T-cell (primary cell): ENCODE measurements at regions not wholly inside any gene's neighbourhood (a gene's known extent, or its start where the extent isn't known, plus 50 kb on each side); places are given as distances from the start of the nearest gene placed in this dataset.

Experiments
- ATAC-seq, 4 experiments: fragments of 200-7000 bp in 3 of 4; fragments of 150-1000 bp in 1 of 4; cut with Tn5 transposase; replicated peaks in 1 of 4; 1 replicate in 3 of 4; 2 replicates in 1 of 4; pipeline ENCODE4 v1.10.0; 2021; ENCODE audit warnings: moderate library complexity in 3 of 4, mild to moderate bottlenecking in 2 of 4, moderate number of reproducible peaks in 1 of 4
- CTCF ChIA-PET, 2 donors: fragments of 300-600 bp; sonication (Branson Sonifier 250); formaldehyde crosslinking; loops; one replicate each; lab custom pipeline; 2022; ENCODE audit warnings: antibody characterized with exemption in 2 of 2; lab: Charles Lee
- POLR2A ChIA-PET, 2 donors: fragments of 300-600 bp; sonication (Branson Sonifier 250); formaldehyde crosslinking; loops; one replicate each; lab custom pipeline; 2022; ENCODE audit warnings: antibody characterized with exemption in 2 of 2; lab: Charles Lee
- DNase-seq, 35 experiments: peaks; one replicate each; pipeline versions ENCODE4 v3.0.0 to v3.0.0-alpha.2; 2013 to 2023
- H3K27ac ChIP-seq: one replicate; pipeline ENCODE4 v1.5.1; 2013; ENCODE audit warnings: low read length
- H3K27me3 ChIP-seq, 2 experiments: replicated peaks in 1 of 2; 1 replicate in 1 of 2; 2 replicates in 1 of 2; pipeline versions ENCODE4 v1.6.1 to v1.7.0; 2013; ENCODE audit warnings: low read length in 1 of 2, mixed read lengths in 1 of 2; ENCODE audit not compliant: control insufficient read depth in 2 of 2, insufficient read depth in 2 of 2; ENCODE audit errors: extremely low read depth in 1 of 2
- H3K36me3 ChIP-seq, 2 donors: 1 replicate in 1 of 2; 2 replicates in 1 of 2; pipeline versions ENCODE4 v1.6.1 to v1.7.0; 2013; ENCODE audit warnings: low read length in 1 of 2; ENCODE audit not compliant: control insufficient read depth in 2 of 2, insufficient read depth in 1 of 2; ENCODE audit errors: extremely low read depth in 1 of 2
- H3K4me1 ChIP-seq, 2 experiments: 1 replicate in 1 of 2; 2 replicates in 1 of 2; pipeline versions ENCODE4 v1.6.1 to v1.7.0; 2013; ENCODE audit warnings: low read length in 2 of 2, mixed read lengths in 1 of 2; ENCODE audit not compliant: insufficient read depth in 2 of 2, control insufficient read depth in 1 of 2; ENCODE audit errors: extremely low read depth in 1 of 2
- H3K4me3 ChIP-seq, 2 donors: 1 replicate in 1 of 2; 2 replicates in 1 of 2; pipeline versions ENCODE4 v1.5.1 to v1.7.0; 2013; ENCODE audit warnings: mild to moderate bottlenecking in 2 of 2, low read length in 1 of 2, moderate library complexity in 1 of 2; ENCODE audit not compliant: control insufficient read depth in 1 of 2; ENCODE audit errors: extremely low read depth in 1 of 2
- H3K9me3 ChIP-seq: 2 replicates; pipeline ENCODE4 v1.7.0; 2013
- H3K27ac Mint-ChIP-seq, 2 donors: one replicate each; pipeline ENCODE4 v1.8.0; 2020 to 2021; ENCODE audit warnings: mild to moderate bottlenecking in 2 of 2, mixed read lengths in 2 of 2
- H3K27me3 Mint-ChIP-seq, 2 donors: one replicate each; pipeline ENCODE4 v1.8.0; 2021 to 2022; ENCODE audit warnings: mixed read lengths in 2 of 2
- H3K36me3 Mint-ChIP-seq: one replicate; pipeline ENCODE4 v1.8.0; 2021; ENCODE audit warnings: mixed read lengths
- H3K4me1 Mint-ChIP-seq, 3 donors: one replicate each; pipeline ENCODE4 v1.8.0; 2020 to 2022; ENCODE audit warnings: mixed read lengths in 3 of 3, mild to moderate bottlenecking in 1 of 3
- H3K4me3 Mint-ChIP-seq, 3 donors: one replicate each; pipeline ENCODE4 v1.8.0; 2020 to 2022; ENCODE audit warnings: mild to moderate bottlenecking in 3 of 3, mixed read lengths in 3 of 3, moderate library complexity in 3 of 3
- H3K9me3 Mint-ChIP-seq, 3 donors: one replicate each; pipeline ENCODE4 v1.8.0; 2020 to 2022; ENCODE audit warnings: mixed read lengths in 3 of 3
- WGBS: methylation state at CpG from one replicate; pipeline ENCODE4 v1.1.5; 2013; ENCODE audit warnings: missing lambda C conversion rate; ENCODE audit not compliant: insufficient coverage; 5-methylcytosine and 5-hydroxymethylcytosine counted together

DNA sequence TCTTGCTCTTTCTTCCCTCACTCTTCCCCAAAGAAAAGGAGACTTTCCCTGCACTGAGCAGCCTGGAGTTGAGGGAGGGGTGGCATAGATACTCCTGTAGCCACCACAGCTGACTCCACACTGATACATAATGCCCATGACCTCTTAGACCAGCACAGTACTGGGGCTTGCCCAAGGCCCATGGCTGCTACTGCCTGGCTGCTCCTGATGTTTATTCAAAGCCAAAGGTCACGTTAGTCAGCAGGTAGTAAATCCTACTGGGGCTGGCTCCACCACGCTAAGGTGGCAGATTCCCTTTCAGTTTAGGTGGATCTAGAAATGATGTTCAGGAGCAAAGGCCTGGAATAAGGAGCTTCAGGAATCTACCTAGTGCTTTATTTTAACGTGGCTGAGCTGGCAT is 212.7 kb downstream of the C3orf38 start:
- H3K9me3 Mint-ChIP-seq = peaks cover 0 to 20% (median 2%) of the 10 kb centered on the region in 3 donors
- CTCF ChIA-PET = no interaction called here
- no peak overlapping the region for H3K4me3 Mint-ChIP-seq
- Histone ChIP-seq H3K4me3 (no peak overlapping the region), H3K27ac (no peak overlapping the region), H3K9me3 (no peaks in the 10 kb centered on the region), H3K4me1 (no peaks in the 10 kb centered on the region), H3K36me3 (no peaks in the 10 kb centered on the region), H3K27me3 (no peaks in the 10 kb centered on the region)
- H3K4me1 Mint-ChIP-seq = no peaks in the 10 kb centered on the region
- no peak for DNase-seq
- 48% methylated on average over 2 of the region's 3 CpGs for WGBS
- no peaks in the 10 kb centered on the region for H3K27me3 Mint-ChIP-seq
- no peaks in the 10 kb centered on the region for H3K36me3 Mint-ChIP-seq
- POLR2A ChIA-PET = no interaction called here
- no peak overlapping the region for H3K27ac Mint-ChIP-seq
- no peak for ATAC-seq

DNA sequence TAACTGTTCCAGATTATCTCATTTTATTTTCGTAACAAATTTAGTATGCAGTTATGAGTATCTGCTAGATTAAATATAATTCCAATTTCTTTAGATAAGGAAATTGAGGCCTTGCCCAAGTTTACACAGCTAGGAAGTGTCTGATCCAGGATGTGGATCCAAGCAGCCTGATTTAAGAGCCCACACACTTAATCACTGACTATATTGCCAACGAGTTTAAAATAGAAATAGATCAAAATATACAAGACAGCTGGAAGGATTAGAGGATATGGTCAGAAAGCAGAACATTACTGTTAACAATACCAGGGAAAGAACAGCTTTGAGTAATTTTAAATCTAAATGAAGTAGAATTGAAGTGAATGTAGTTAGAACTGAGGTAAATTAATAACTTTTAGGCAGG is 215.2 kb downstream of the C3orf38 start:
- no peak overlapping the region for H3K27ac Mint-ChIP-seq
- H3K27ac ChIP-seq = no peak overlapping the region
- ATAC-seq = no peak
- H3K4me3 ChIP-seq = no peak overlapping the region
- DNase-seq = no peak
- ChIA-PET CTCF (no interaction called here), POLR2A (no interaction called here)
- no peaks in the 10 kb centered on the region for H3K9me3 ChIP-seq
- no peaks in the 10 kb centered on the region for H3K4me1 Mint-ChIP-seq
- H3K27me3 Mint-ChIP-seq = no peaks in the 10 kb centered on the region
- peaks cover 0 to 28% (median 8%) of the 10 kb centered on the region in 3 donors for H3K9me3 Mint-ChIP-seq
- H3K36me3 ChIP-seq = no peaks in the 10 kb centered on the region
- H3K36me3 Mint-ChIP-seq = no peaks in the 10 kb centered on the region
- WGBS = no CpG with 5 or more reads among the region's 2 CpGs
- H3K4me3 Mint-ChIP-seq = no peak overlapping the region
- H3K27me3 ChIP-seq = no peaks in the 10 kb centered on the region
- no peaks in the 10 kb centered on the region for H3K4me1 ChIP-seq

DNA sequence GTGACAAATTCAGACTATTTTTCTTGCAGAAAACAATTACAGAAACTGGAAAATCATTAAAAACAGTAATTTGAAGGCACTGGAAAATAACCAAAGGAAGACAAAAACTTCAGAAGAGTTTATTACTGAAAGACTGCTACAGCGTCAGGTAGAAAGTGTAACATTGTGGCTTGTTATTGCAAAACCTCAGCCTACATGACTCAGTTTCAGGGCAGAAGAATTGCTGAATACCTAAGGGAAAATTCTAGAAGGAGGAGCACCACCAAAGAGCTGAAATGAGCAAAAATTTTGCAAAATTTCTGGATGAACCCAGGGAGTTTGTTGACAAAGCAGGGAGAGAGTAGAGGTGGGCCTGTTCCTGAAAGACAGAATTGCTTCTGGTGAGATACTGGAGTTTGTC is 219.6 kb downstream of the C3orf38 start:
- no peaks in the 10 kb centered on the region for H3K27me3 Mint-ChIP-seq
- H3K9me3 Mint-ChIP-seq = peaks cover 7 to 33% (median 16%) of the 10 kb centered on the region in 3 donors
- no peak overlapping the region for H3K27ac Mint-ChIP-seq
- Histone ChIP-seq H3K4me3 (no peak overlapping the region), H3K27ac (no peak overlapping the region), H3K9me3 (no peaks in the 10 kb centered on the region), H3K27me3 (no peaks in the 10 kb centered on the region), H3K4me1 (no peaks in the 10 kb centered on the region), H3K36me3 (no peaks in the 10 kb centered on the region)
- no peak for ATAC-seq
- no peak overlapping the region for H3K4me3 Mint-ChIP-seq
- ChIA-PET CTCF (no interaction called here), POLR2A (no interaction called here)
- no CpG with 5 or more reads among the region's 1 CpG for WGBS
- no peak for DNase-seq
- H3K4me1 Mint-ChIP-seq = no peaks in the 10 kb centered on the region
- H3K36me3 Mint-ChIP-seq = no peaks in the 10 kb centered on the region

DNA sequence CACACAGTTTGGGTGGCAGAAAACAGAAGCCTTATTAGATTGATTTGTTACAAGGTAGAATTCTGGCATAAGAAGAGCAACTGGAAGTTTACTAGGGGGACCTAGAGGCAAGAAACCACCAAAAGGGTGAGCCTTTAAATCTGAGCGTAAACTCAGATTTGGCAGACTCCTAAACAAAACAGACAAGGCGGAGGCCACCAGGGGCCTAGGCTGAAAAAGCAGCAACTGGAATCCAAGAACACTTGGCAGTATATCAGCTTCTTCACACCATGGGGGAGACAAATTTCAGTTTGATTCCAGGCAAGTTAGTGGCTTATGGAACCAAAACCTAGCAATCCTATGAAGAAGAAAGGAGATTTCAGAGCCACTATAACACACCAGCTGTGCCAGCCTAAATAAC is 220.0 kb downstream of the C3orf38 start:
- Histone ChIP-seq H3K27ac (no peak overlapping the region), H3K4me3 (no peak overlapping the region), H3K36me3 (no peaks in the 10 kb centered on the region), H3K4me1 (no peaks in the 10 kb centered on the region), H3K27me3 (no peaks in the 10 kb centered on the region), H3K9me3 (no peaks in the 10 kb centered on the region)
- Mint-ChIP-seq H3K4me3 (no peak overlapping the region), H3K27me3 (no peaks in the 10 kb centered on the region), H3K36me3 (no peaks in the 10 kb centered on the region), H3K4me1 (no peaks in the 10 kb centered on the region), H3K9me3 (peaks cover 7 to 32% (median 16%) of the 10 kb centered on the region in 3 donors), H3K27ac (no peak overlapping the region)
- ChIA-PET CTCF (no interaction called here), POLR2A (no interaction called here)
- WGBS = 80% methylated on average over 2 of the region's 2 CpGs
- ATAC-seq = no peak
- DNase-seq = no peak

DNA sequence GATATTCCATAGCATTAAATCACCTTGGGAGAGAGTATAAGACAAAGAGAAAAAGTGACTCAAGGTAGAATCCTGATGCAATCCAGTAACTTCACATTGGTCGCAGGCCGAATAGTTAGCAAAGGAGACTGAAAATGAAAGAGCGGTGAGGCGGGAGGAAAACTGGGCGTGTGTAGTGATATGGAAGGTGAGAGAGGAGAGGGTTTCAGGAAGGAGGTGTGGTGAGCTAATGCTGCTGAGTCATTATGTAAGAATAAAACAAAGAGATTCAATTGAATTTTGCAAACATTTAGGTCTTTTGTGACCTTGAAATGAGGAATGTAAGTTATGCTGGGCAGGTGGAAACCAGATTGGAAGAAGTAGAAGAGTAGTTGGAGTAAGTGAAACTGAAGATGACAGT is 235.3 kb downstream of the C3orf38 start:
- ATAC-seq = no peak
- CTCF ChIA-PET = no interaction called here
- POLR2A ChIA-PET = no interaction called here
- Histone ChIP-seq H3K4me1 (no peaks in the 10 kb centered on the region), H3K9me3 (no peaks in the 10 kb centered on the region), H3K36me3 (no peaks in the 10 kb centered on the region), H3K4me3 (no peak overlapping the region), H3K27me3 (no peaks in the 10 kb centered on the region), H3K27ac (no peak overlapping the region)
- Mint-ChIP-seq H3K9me3 (peaks cover 3 to 13% (median 11%) of the 10 kb centered on the region in 3 donors), H3K27me3 (no peaks in the 10 kb centered on the region), H3K36me3 (no peaks in the 10 kb centered on the region), H3K27ac (no peak overlapping the region), H3K4me3 (no peak overlapping the region), H3K4me1 (peaks cover 0 to 6% (median 0%) of the 10 kb centered on the region in 3 donors)
- no peak for DNase-seq
- 44% methylated on average over 5 of the region's 5 CpGs for WGBS

DNA sequence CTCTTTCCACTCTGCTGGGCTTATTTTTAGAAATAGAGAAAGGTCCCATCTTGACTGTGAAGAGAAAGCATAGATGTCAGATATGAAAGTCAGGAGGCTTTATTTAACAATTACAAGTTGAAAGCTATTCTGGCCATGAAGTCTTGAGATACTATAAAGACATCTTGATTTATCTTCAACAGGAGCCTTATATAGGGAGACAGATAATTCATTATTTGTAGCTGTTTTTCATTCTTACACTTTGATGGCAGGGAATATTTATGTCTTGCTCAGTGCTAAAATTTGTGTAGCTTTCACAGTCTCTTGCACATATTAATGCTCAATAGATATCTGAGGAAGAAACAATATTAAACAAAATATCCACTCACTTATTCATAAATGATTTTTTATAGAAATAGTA is 248.8 kb downstream of the C3orf38 start:
- Mint-ChIP-seq H3K27ac (no peak overlapping the region), H3K4me3 (no peak overlapping the region), H3K36me3 (no peaks in the 10 kb centered on the region), H3K9me3 (peaks cover 0 to 4% (median 3%) of the 10 kb centered on the region in 3 donors), H3K27me3 (no peaks in the 10 kb centered on the region), H3K4me1 (no peaks in the 10 kb centered on the region)
- no peaks in the 10 kb centered on the region for H3K4me1 ChIP-seq
- CTCF ChIA-PET = interaction anchor here in 1 of 2 donors (0.6 kb wide), 1 partner anchor 71 kb away, joined by 11 read pairs; no protein-coding TSS in a partner anchor
- H3K36me3 ChIP-seq = no peaks in the 10 kb centered on the region
- POLR2A ChIA-PET = no interaction called here
- H3K27me3 ChIP-seq = no peaks in the 10 kb centered on the region
- DNase-seq (no peak), ATAC-seq (no peak)
- no peak overlapping the region for H3K4me3 ChIP-seq
- H3K9me3 ChIP-seq = no peaks in the 10 kb centered on the region
- no peak overlapping the region for H3K27ac ChIP-seq

DNA sequence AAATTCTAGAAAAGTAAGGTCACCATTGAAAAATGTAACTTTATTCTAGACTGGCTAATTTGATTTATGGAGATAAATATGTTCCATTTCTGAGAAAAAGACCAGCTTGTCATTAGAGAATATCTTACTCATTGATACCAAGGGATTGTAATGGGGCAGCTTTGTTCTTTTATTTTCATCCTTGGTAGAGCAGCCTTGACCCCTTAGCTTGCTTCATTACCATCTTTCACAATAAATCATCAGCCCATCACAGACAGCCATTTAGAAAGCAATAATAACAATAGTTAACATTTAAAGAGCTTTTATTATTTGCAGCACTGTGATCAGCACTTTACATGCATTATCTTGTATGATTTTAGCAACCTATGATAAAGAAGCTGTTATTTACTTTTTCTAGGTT is 253.6 kb downstream of the C3orf38 start:
- Mint-ChIP-seq H3K9me3 (peaks cover 0 to 3% (median 0%) of the 10 kb centered on the region in 3 donors), H3K27ac (no peak overlapping the region), H3K27me3 (no peaks in the 10 kb centered on the region), H3K36me3 (no peaks in the 10 kb centered on the region), H3K4me1 (peaks cover 0 to 11% (median 0%) of the 10 kb centered on the region in 3 donors), H3K4me3 (no peak overlapping the region)
- DNase-seq = no peak
- CTCF ChIA-PET = no interaction called here
- POLR2A ChIA-PET = no interaction called here
- no peaks in the 10 kb centered on the region for H3K9me3 ChIP-seq
- no peaks in the 10 kb centered on the region for H3K27me3 ChIP-seq
- no peak for ATAC-seq
- no peaks in the 10 kb centered on the region for H3K36me3 ChIP-seq
- H3K27ac ChIP-seq = no peak overlapping the region
- H3K4me3 ChIP-seq = no peak overlapping the region
- H3K4me1 ChIP-seq = peaks cover 0 to 11% of the 10 kb centered on the region in 2 experiments
